NCI-H2107 (cell line): ENCODE measurements at regions not wholly inside any gene's neighbourhood (a gene's known extent, or its start where the extent isn't known, plus 50 kb on each side); places are given as distances from the start of the nearest gene placed in this dataset.
A peak's percentile ranks its signal among the peaks of the same experiment; 100 is the strongest.

Source experiments
- DNase-seq: peaks from one replicate; lab custom pipeline; 2025; lab: John Stamatoyannopoulos, UW

GRCh38 chr7:45235905-45236304 is 78.3 kb downstream of the RAMP3 start:
- no peak for DNase-seq

DNA sequence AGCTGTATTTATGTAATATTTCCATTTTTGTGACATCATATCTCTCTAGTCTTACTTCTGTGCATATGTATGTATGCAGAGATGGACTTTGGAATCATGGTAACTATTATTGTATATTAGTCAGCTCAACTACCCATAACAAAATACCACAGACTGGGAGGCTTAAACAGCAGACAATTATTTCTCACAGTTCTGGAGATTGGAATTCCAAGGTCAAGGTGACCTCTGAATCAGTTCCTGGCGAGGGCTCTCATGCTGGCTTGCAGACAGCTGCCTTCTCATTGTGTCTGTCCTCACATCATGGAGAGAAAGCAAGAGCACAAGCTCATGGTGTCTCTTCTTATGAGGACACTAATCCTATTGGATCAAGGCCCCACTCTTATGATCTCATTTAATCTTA is 79.1 kb downstream of the RAMP3 start:
- no peak for DNase-seq

- DNase-seq, result no peak
These were observed 80.3 kb downstream of the RAMP3 start for GRCh38 chr7:45237788-45238461.

DNA sequence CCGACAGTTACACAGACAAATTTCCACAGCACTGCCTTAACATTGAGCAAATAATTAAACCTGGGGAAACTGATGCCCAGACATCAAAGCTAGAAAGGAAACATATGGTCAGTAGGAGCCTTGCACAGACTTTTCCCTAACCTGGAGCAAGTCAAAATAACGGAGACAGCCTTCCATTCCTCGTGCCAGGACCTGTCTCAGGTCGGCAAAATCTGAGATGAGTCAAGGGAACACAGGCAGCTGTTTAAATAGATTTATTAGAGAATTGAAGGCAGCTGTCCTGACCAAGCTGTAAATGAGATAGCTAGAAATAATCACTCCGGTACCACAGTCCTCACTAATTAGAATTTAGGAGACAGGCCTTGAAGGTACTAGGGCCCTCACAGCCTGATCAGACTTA is 81.2 kb downstream of the RAMP3 start:
- DNase-seq, result no peak

- no peak for DNase-seq
These were observed 81.9 kb downstream of the RAMP3 start for GRCh38 chr7:45239486-45239885.

GRCh38 chr7:45240273-45240771 is 82.7 kb downstream of the RAMP3 start:
- DNase-seq, result no peak

- DNase-seq, result no peak
These were observed 83.3 kb downstream of the RAMP3 start for GRCh38 chr7:45240926-45241325.

DNA sequence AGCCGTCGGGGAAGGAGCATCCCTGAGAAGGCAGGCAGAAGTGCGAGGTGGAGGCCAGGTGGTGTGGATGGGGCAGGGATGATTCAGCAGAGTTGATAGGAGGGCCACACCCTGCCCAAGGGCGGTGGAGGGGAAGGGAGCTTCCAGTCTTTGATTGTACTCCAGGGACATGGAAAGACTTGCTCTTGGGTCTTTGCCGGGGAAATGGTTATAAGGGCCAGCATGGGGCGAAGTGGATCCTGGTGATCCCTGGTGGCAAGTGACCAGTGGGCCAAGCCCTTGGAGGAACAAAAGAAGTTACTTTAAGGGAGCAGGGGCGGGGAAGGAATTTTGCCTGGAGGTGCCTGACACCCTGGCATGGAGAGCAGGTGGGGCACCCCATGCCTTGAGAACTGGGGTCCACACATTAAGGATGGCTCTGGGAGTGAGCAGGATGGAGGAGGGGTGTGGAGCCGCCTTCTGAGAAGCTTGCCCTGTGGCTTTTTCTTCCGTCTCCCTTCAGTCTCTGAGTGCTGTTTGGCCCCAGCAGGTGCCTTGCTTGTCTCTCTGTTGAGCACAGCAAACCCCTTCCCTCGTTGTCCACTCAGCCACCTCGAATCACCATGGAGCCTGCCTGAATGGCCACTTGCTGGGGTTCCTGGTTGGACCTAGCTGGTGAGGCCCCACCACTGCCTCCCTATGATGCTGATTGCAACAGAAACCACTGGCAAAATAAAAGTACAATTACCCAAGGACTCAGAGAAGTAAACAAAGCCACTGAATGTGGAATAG is 83.9 kb downstream of the RAMP3 start:
- DNase-seq, result no peak

- DNase-seq, result no peak
These were observed 84.7 kb downstream of the RAMP3 start for GRCh38 chr7:45242261-45242660.

DNA sequence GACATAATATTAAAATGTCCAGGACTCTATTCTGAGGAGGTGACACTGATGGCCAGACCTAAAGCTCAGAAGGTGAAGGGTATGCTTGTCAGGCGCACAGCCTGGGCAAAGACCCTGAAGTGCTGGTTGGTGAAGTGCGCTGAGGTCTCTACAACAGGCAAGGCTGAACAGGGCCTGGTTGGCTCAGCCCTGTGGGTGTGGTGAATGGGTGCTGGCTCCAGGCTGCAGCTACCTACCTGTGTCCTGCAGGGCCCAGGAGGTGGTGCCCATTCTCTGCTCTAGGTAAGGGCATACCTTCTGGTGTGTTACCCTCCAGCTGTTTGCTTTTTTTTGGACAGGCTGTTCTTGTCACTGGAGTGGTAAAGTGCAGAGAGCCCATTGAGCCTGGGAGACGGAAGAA is 85.1 kb downstream of the RAMP3 start:
- DNase-seq, result no peak

DNA sequence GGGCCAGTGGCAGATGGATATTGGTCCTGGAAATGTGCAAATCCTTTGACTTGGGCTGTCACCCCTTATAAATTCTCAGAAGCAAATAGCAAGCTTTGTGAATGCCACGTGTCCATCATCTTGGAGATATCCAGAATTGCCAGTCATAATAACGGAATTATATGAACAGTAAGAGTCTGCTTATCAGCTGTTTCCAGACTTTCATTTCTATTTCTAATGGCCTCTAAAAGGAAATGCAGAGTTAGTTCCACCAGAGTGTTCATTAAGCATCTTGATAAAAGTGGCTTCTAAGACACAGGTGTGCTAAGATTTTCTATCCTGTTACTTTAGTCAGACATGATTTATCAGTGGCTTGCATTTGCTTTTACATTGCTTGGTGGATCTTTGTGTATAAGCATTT is 87.4 kb downstream of the RAMP3 start:
- DNase-seq, result no peak

DNA sequence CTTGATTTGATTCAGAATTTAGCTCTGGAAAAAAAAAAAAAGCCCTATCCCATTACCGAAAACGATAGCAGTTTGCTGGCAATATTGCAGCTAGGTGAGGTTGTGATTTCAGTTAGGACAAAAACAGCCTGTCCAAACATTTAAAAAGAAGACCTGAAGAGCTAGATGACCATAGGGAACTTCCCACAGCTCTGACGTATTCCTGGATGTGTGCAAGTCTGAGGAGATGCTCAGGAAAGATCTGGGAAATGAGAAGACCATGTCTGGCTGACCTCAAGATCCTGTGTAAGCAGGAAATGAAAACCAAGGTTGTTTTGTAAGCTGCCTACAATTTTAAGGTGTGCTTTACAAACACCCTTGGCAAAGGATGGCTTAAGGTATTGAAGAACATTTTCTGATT is 88.7 kb downstream of the RAMP3 start:
- DNase-seq, result no peak

- DNase-seq, result no peak
These were observed 94.7 kb downstream of the RAMP3 start for GRCh38 chr7:45252248-45252647.

GRCh38 chr7:45252857-45253256 is 95.3 kb downstream of the RAMP3 start:
- DNase-seq, result no peak

GRCh38 chr7:45253368-45253767 is 95.8 kb downstream of the RAMP3 start:
- DNase-seq, result no peak

DNA sequence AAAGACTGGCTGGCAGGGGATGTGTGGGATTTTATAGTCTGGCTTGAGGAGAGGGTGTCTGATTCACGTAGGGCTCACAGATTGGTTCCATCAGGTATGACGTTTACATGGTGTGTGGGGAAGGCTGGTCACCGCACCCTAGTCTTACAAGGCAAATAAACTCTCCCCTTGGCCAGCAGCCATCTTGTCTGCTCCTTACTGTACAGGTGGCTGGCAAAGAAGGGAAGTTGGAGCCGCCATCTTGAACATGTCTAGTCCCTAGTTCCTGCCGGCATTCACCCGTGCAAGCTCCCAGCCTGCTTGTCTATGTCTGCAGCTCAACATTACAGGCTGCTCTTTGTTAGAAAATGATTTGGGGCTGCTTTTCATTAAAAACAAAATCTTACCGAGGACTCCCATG is 97.6 kb downstream of the RAMP3 start:
- DNase-seq, result no peak

GRCh38 chr7:45256309-45256708 is 98.7 kb downstream of the RAMP3 start:
- no peak for DNase-seq

GRCh38 chr7:45256775-45257174 is 99.2 kb downstream of the RAMP3 start:
- DNase-seq, result no peak

DNA sequence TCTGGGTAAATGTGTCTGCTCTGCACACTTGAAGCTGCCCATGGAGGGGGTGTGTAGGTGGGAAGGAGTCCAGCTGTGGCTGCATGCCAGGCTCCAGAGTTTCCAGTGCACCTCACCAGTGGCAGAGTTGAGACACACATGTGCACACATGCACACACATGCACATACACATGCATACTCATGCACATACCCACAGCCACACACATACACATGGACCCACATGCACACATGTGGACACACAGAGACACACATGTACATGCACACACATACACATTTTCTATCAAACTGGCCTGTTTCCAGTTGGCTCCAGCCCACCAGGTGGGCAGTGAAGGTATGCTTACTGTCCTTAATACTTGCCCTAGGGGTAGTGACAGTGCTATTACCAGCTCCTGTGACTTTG is 99.7 kb downstream of the RAMP3 start:
- no peak for DNase-seq

DNA sequence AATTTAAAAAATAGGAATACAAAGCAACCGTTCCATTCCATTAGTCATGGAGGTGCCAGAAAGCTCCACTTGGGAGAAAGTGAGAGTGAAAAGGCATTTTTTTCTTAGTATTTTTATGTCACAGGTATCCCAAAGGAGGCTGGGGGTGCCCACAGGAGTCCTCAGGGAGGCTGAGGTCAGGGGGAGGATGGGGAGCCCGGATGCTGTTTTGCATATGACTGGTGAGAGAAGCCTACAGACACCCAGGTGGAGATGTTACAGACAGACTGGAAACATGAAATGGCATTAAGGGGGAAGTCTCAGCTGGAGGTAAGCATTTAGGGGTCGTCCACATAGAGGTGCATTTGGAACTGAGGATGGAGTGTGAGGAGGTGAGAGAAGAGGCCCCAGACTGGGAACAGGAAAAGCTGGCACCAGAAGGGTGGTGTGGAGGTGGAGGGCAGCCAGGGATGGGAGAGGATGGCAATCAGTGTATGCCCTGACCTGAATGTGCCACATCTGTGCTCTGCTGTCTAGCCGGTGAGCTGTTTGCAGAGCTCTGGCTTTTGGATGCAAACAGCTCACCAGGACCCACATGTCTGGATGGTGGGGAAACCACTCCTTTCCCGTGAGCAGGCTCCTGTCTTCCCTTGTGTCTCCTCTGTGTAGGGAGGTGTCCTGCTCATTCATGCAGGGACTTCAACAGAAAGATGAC is 101.1 kb downstream of the RAMP3 start:
- DNase-seq, result no peak

DNA sequence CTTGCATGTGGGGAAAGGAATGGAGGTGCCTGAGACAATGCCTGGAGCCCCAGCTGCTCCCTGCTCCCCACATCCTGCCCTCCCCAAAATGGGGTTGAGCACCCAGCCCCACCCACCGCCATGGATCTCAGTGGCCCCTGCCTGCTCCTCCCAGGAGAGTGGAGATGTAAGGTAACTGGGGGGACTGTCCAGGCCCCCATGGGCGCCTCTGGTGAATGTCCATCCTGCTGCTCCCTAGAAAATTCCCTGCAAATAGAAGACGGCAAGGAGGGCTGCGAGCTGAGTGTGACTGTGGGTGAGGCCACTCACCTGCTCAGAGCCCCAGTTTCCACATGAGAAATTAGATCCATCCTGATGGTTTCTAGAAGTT is 101.6 kb downstream of the RAMP3 start:
- no peak for DNase-seq

- DNase-seq, result peak; percentile 18
These were observed 102.5 kb downstream of the RAMP3 start for GRCh38 chr7:45259966-45260646.

GRCh38 chr7:45267262-45267661 is 109.7 kb downstream of the RAMP3 start:
- no peak for DNase-seq
